Right atrium auricular region (tissue), 2 donors: ENCODE measurements at regions not wholly inside any gene's neighbourhood (a gene's known extent, or its start where the extent isn't known, plus 50 kb on each side); places are given as distances from the start of the nearest gene placed in this dataset.

Experiments
- DNase-seq: peaks from one replicate; pipeline ENCODE4 v3.0.0-alpha.2; 2019; ENCODE audit warnings: low spot score
- H3K27ac ChIP-seq, 2 donors: fragments of 200-600 bp; sonication (generic); 1 replicate in 1 of 2; 2 replicates in 1 of 2; pipeline ENCODE4 v1.5.1; 2016 to 2019
- H3K27me3 ChIP-seq, 2 donors: fragments of 200-600 bp; sonication (generic); one replicate each; pipeline versions ENCODE4 v1.5.1 to v1.6.0; 2017 to 2019
- H3K36me3 ChIP-seq: fragments of 200-600 bp; sonication (generic); one replicate; pipeline ENCODE4 v1.5.1; 2016
- H3K4me1 ChIP-seq, 2 donors: fragments of 200-600 bp; sonication (generic); one replicate each; pipeline versions ENCODE4 v1.5.1 to v1.6.0; 2017 to 2019
- H3K4me3 ChIP-seq, 2 donors: fragments of 200-600 bp; sonication (generic); 1 replicate in 1 of 2; 2 replicates in 1 of 2; pipeline ENCODE4 v1.5.1; 2017 to 2019; ENCODE audit warnings: mild to moderate bottlenecking in 1 of 2, moderate library complexity in 1 of 2
- H3K9me3 ChIP-seq, 2 donors: fragments of 200-600 bp; sonication (generic); one replicate each; pipeline ENCODE4 v1.5.1; 2019
- CTCF ChIP-seq, 2 donors: fragments of 200-600 bp; sonication (generic); IDR thresholded peaks; one replicate each; pipeline ENCODE4 v1.5.1; 2019; ENCODE audit warnings: antibody characterized with exemption in 2 of 2

GRCh38 chr6:19269341-19269898 lies 567.8 kb upstream of the ID4 start:
- H3K4me1 ChIP-seq: no peaks in the 10 kb centered on the region
- H3K36me3 ChIP-seq: no peaks in the 10 kb centered on the region
- no peak for DNase-seq
- H3K27me3 ChIP-seq: no peaks in the 10 kb centered on the region
- no peak for TF ChIP-seq CTCF (IDR thresholded peaks at IDR 0.05)
- peaks cover 0 to 19% of the 10 kb centered on the region in 2 donors for H3K9me3 ChIP-seq
- H3K4me3 ChIP-seq: no peak overlapping the region
- H3K27ac ChIP-seq: no peak overlapping the region

- H3K9me3 ChIP-seq: peaks cover 0 to 19% of the 10 kb centered on the region in 2 donors
- no peak overlapping the region for H3K4me3 ChIP-seq
- no peak for DNase-seq
- no peaks in the 10 kb centered on the region for H3K27me3 ChIP-seq
- no peaks in the 10 kb centered on the region for H3K36me3 ChIP-seq
- no peak for TF ChIP-seq CTCF (IDR thresholded peaks at IDR 0.05)
- no peaks in the 10 kb centered on the region for H3K4me1 ChIP-seq
- no peak overlapping the region for H3K27ac ChIP-seq
These were observed 566.6 kb upstream of the ID4 start for GRCh38 chr6:19270616-19271015.

GRCh38 chr6:19279273-19279684 lies 557.9 kb upstream of the ID4 start:
- Histone ChIP-seq H3K36me3 (no peaks in the 10 kb centered on the region), H3K4me3 (no peak overlapping the region), H3K27me3 (no peaks in the 10 kb centered on the region), H3K27ac (no peak overlapping the region), H3K4me1 (no peaks in the 10 kb centered on the region), H3K9me3 (no peaks in the 10 kb centered on the region)
- no peak for DNase-seq
- no peak for TF ChIP-seq CTCF (IDR thresholded peaks at IDR 0.05)

GRCh38 chr6:19287928-19288327 lies 549.2 kb upstream of the ID4 start:
- Histone ChIP-seq H3K27ac (no peak overlapping the region), H3K4me3 (no peak overlapping the region), H3K9me3 (no peaks in the 10 kb centered on the region), H3K36me3 (no peaks in the 10 kb centered on the region), H3K4me1 (no peaks in the 10 kb centered on the region), H3K27me3 (no peaks in the 10 kb centered on the region)
- TF ChIP-seq CTCF (IDR thresholded peaks at IDR 0.05): no peak
- DNase-seq: no peak

GRCh38 chr6:19289457-19289856 lies 547.7 kb upstream of the ID4 start:
- no peak for DNase-seq
- H3K9me3 ChIP-seq: no peaks in the 10 kb centered on the region
- no peak for TF ChIP-seq CTCF (IDR thresholded peaks at IDR 0.05)
- no peaks in the 10 kb centered on the region for H3K36me3 ChIP-seq
- no peak overlapping the region for H3K27ac ChIP-seq
- no peaks in the 10 kb centered on the region for H3K27me3 ChIP-seq
- H3K4me1 ChIP-seq: no peaks in the 10 kb centered on the region
- no peak overlapping the region for H3K4me3 ChIP-seq

GRCh38 chr6:19297880-19298279 lies 539.3 kb upstream of the ID4 start:
- no peak overlapping the region for H3K27ac ChIP-seq
- DNase-seq: no peak
- TF ChIP-seq CTCF (IDR thresholded peaks at IDR 0.05): no peak
- H3K4me1 ChIP-seq: no peaks in the 10 kb centered on the region
- no peaks in the 10 kb centered on the region for H3K9me3 ChIP-seq
- no peaks in the 10 kb centered on the region for H3K27me3 ChIP-seq
- H3K36me3 ChIP-seq: no peaks in the 10 kb centered on the region
- no peak overlapping the region for H3K4me3 ChIP-seq
